Bronchial epithelial cell (primary cell): ENCODE measurements at regions not wholly inside any gene's neighbourhood (a gene's known extent, or its start where the extent isn't known, plus 50 kb on each side); places are given as distances from the start of the nearest gene placed in this dataset.
A peak's percentile ranks its signal among the peaks of the same experiment; 100 is the strongest.

ENCODE experiments used
- DNase-seq: peaks from one replicate; pipeline ENCODE4 v3.0.0-alpha.2; 2010; ENCODE audit warnings: low read depth
- FAIRE-seq: peaks from 2 replicates; lab custom pipeline; 2011; peaks lifted over from hg19 to GRCh38; lab: Jason Lieb, UNC
- H3K27me3 ChIP-seq: 2 replicates; pipeline ENCODE4 v1.5.1; 2011; ENCODE audit warnings: low read length; ENCODE audit not compliant: control insufficient read depth, insufficient read depth
- H3K36me3 ChIP-seq: 2 replicates; pipeline ENCODE4 v1.5.1; 2011; ENCODE audit warnings: low read length; ENCODE audit not compliant: control insufficient read depth, insufficient read depth
- H3K4me3 ChIP-seq: 2 replicates; pipeline ENCODE4 v1.5.1; 2011; ENCODE audit warnings: mild to moderate bottlenecking, low read depth, low read length, control low read depth
- CTCF ChIP-seq: IDR thresholded peaks from 2 replicates; pipeline ENCODE4 v1.5.1; 2011; ENCODE audit warnings: mild to moderate bottlenecking, moderate library complexity, low read length, control low read depth, inconsistent platforms; ENCODE audit not compliant: insufficient read depth, severe bottlenecking

- DNase-seq (no peak), FAIRE-seq (no peak)
- no peak overlapping the region for H3K4me3 ChIP-seq
- H3K27me3 ChIP-seq: no peaks in the 10 kb centered on the region
- no peaks in the 10 kb centered on the region for H3K36me3 ChIP-seq
- no peak for TF ChIP-seq CTCF
These were observed 140.4 kb upstream of the COL3A1 start for GRCh38 chr2:188833799-188834198.

DNA sequence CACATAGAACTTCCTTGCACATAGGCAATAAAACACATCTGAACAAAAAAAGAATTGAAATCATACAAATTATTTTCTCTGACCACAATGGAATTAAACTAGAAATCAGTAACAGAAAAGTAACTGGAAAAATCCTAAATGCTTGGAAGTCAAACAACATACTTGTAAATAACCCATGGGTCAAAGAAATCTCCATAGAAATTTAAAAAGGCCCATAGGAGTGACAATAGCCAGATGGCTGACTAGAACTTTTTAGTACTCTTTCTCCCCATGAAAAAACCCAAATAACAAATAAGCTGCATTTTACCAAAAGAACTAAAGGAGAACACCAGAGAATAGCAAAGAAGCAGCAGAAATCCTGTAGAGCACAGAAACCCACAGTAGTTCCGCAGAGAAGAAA lies 139.2 kb upstream of the COL3A1 start:
- Histone ChIP-seq H3K27me3 (no peaks in the 10 kb centered on the region), H3K4me3 (no peak overlapping the region), H3K36me3 (no peaks in the 10 kb centered on the region)
- FAIRE-seq (no peak), DNase-seq (no peak)
- no peak for TF ChIP-seq CTCF

GRCh38 chr2:188835821-188836220 lies 138.4 kb upstream of the COL3A1 start:
- no peak for FAIRE-seq
- no peak for TF ChIP-seq CTCF
- DNase-seq: no peak

DNA sequence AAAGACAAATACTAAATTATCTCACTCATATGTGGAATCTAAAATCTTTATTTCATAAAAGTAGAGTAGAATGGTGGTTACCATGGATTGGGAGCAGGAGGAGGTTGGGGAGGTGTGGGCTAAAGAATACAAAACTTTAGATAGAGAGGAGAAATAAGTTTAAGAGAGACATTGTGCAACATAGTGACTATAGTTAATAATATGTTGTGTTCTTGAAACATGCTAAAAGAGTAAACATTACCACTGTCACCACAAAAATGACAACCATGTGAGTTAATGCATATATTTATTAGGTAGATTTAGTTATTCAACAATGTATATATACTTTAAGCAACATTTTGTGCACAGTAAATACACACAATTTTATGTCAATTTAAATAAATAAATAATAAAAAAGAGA lies 128.5 kb upstream of the COL3A1 start:
- FAIRE-seq (no peak), DNase-seq (peak; percentile 41)
- H3K4me3 ChIP-seq: no peak overlapping the region
- no peak for TF ChIP-seq CTCF
- no peaks in the 10 kb centered on the region for H3K36me3 ChIP-seq
- no peaks in the 10 kb centered on the region for H3K27me3 ChIP-seq

More at GRCh38 chr2:188835821-188836220, 138.4 kb upstream of the COL3A1 start:
- Histone ChIP-seq H3K4me3 (no peak overlapping the region), H3K36me3 (no peaks in the 10 kb centered on the region), H3K27me3 (no peaks in the 10 kb centered on the region)

DNA sequence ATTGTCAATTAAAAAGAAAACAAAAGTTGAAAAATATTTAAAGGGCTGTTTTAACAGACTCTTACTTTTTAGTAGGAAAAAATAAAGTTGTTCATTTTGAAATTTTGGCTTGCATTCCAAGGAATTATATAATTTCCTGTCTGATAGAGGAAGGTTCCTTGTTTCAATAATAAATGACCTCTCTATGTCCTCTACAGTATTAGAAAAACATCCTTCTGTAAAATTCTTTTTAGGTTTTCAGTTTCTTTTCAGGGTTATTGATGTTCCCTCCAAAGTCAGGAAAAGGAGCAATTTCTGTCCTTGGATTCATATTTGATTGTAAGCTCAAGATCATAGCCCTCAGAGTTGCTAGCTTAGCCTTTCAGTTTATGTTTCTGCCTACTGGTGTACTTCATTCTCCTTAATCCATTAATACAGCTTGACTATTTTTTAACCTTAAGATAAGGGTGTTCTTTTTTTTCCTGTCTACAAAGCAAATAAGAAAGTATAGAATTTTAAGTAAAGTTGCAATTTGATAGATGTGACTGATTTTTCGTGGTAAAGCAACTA lies 125.2 kb upstream of the COL3A1 start:
- H3K27me3 ChIP-seq: no peaks in the 10 kb centered on the region
- no peak overlapping the region for H3K4me3 ChIP-seq
- FAIRE-seq (no peak), DNase-seq (no peak)
- TF ChIP-seq CTCF: no peak
- no peaks in the 10 kb centered on the region for H3K36me3 ChIP-seq

- Histone ChIP-seq H3K4me3 (no peak overlapping the region), H3K27me3 (no peaks in the 10 kb centered on the region), H3K36me3 (no peaks in the 10 kb centered on the region)
- DNase-seq: no peak
- no peak for TF ChIP-seq CTCF
- FAIRE-seq: no peak
These were observed 123.4 kb upstream of the COL3A1 start for GRCh38 chr2:188850786-188851185.
